ENCODE measurements at regions not wholly inside any gene's neighbourhood (a gene's known extent, or its start where the extent isn't known, plus 50 kb on each side); places are given as distances from the start of the nearest gene placed in this dataset.
A peak's percentile ranks its signal among the peaks of the same experiment; 100 is the strongest.

- no peaks in the 10 kb centered on the region for H3K36me3 ChIP-seq (ENCODE audit: control insufficient read depth in 2 of 2, insufficient read depth in 2 of 2, low read length in 1 of 2)
- CTCF ChIA-PET: no interaction called here
- no peaks in the 10 kb centered on the region for H3K27me3 ChIP-seq (replicated peaks in 1 of 2; ENCODE audit: control insufficient read depth in 2 of 2, insufficient read depth in 2 of 2, low read length in 1 of 2)
- RAD21 ChIA-PET (ENCODE audit: unreplicated experiment): no interaction called here
- H3K27ac ChIP-seq (ENCODE audit: control insufficient read depth, insufficient read depth): no peak overlapping the region
- no TSS peak for BruUV-seq (replicated peaks)
- FAIRE-seq (no peak), ATAC-seq (peak; percentile 79), DNase-seq (ENCODE audit: low read depth, low spot score) (no peak)
- no peak overlapping the region for H3K9ac ChIP-seq (ENCODE audit: control insufficient read depth, insufficient read depth, low read length)
- in situ Hi-C loops (cut with MboI) (no loop called here), intact Hi-C loops (cut with micrococcal nuclease; ENCODE audit: unreplicated experiment) (no loop called here)
- no peak overlapping the region for H3K4me3 ChIP-seq
- POLR2A ChIA-PET: no interaction called here
- no peak overlapping the region for H2AFZ ChIP-seq (ENCODE audit: control insufficient read depth, low read depth, low read length)
- no peak overlapping the region for H3K4me2 ChIP-seq (ENCODE audit: control insufficient read depth, insufficient read depth)
- H3K79me2 ChIP-seq (ENCODE audit: control insufficient read depth, insufficient read depth, low read length): no peaks in the 10 kb centered on the region
- TF ChIP-seq NFYA (IDR thresholded peaks at IDR 0.05; ENCODE audit: borderline replicate concordance, low read depth, low read length): no peak
- TF ChIP-seq SKIL (IDR thresholded peaks at IDR 0.05; ENCODE audit: low read depth, poor library complexity, severe bottlenecking): no peak
- TF ChIP-seq MYB (IDR thresholded peaks at IDR 0.05; ENCODE audit: borderline replicate concordance, low read depth, low read length): no peak
- no peak for TF ChIP-seq BRCA1 (IDR thresholded peaks at IDR 0.05; ENCODE audit: low read depth, low read length)
- TF ChIP-seq CHD1 (IDR thresholded peaks at IDR 0.05; ENCODE audit: low read depth, low read length): no peak
- TF ChIP-seq NFXL1 (IDR thresholded peaks at IDR 0.05; ENCODE audit: borderline replicate concordance): no peak
- no peak for TF ChIP-seq NKRF (conservative IDR thresholded peaks at IDR 0.05)
- TF ChIP-seq GABPA (IDR thresholded peaks at IDR 0.05; ENCODE audit: low read depth): no peak
- TF ChIP-seq NBN (IDR thresholded peaks at IDR 0.05): no peak
- no peak for TF ChIP-seq BCL11A (IDR thresholded peaks at IDR 0.05; ENCODE audit: low read depth, low read length)
- TF ChIP-seq POLR2AphosphoS5 (IDR thresholded peaks at IDR 0.05; ENCODE audit: low read length): no peak
- no peak for TF ChIP-seq FOXM1 (IDR thresholded peaks at IDR 0.05; ENCODE audit: low read depth, low read length)
- TF ChIP-seq NR2C2 (IDR thresholded peaks at IDR 0.05; ENCODE audit: borderline replicate concordance, control insufficient read depth, insufficient read length, low read depth): no peak
- TF ChIP-seq MEF2A (IDR thresholded peaks at IDR 0.05; ENCODE audit: insufficient read depth, low read depth, low read length): no peak
- no peak for TF ChIP-seq ZNF217 (IDR thresholded peaks at IDR 0.05)
- TF ChIP-seq ZNF24 (IDR thresholded peaks at IDR 0.05): no peak
- no peaks in the 10 kb centered on the region for H3K9me3 ChIP-seq (replicated peaks; ENCODE audit: control insufficient read depth, insufficient read depth, low read length)
- no peaks in the 10 kb centered on the region for H3K4me1 ChIP-seq (ENCODE audit: control insufficient read depth, insufficient read depth, low read length)
- SMC1A ChIA-PET (ENCODE audit: uncharacterized antibody, unreplicated experiment): no interaction called here
- no peaks in the 10 kb centered on the region for H4K20me1 ChIP-seq (ENCODE audit: control insufficient read depth, insufficient read depth)
Observed at GRCh38 chr6:128574402-128574801, 54.0 kb upstream of the PTPRK start.

Data from GM12878 (cell line).